ENCODE measurements at regions not wholly inside any gene's neighbourhood (a gene's known extent, or its start where the extent isn't known, plus 50 kb on each side); places are given as distances from the start of the nearest gene placed in this dataset.
"Not testable (repeated sequence)": the region's sequence is repeated elsewhere in the genome, so short reads cannot be mapped to it uniquely, and the experiment has no call there.

DNA sequence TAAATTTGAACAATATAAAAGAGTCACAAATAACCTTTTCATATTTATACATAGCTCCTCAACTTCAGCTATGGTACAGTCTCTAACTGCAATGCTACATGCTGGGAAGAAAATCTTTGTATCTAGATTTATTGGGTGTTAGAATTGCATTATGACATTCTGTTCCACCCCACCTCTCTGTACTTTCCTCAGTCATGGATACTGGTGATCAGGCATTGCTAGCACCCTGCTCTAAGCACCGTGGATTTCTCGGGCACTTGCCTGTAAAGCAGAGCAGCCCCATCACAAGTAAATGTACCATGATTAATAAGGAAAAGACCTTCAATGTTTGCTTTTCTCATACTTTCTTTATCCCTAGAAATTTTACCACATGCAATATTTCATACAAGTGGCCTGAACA is 1028.9 kb upstream of the INTU start:
- DNase-seq, result no peak

DNA sequence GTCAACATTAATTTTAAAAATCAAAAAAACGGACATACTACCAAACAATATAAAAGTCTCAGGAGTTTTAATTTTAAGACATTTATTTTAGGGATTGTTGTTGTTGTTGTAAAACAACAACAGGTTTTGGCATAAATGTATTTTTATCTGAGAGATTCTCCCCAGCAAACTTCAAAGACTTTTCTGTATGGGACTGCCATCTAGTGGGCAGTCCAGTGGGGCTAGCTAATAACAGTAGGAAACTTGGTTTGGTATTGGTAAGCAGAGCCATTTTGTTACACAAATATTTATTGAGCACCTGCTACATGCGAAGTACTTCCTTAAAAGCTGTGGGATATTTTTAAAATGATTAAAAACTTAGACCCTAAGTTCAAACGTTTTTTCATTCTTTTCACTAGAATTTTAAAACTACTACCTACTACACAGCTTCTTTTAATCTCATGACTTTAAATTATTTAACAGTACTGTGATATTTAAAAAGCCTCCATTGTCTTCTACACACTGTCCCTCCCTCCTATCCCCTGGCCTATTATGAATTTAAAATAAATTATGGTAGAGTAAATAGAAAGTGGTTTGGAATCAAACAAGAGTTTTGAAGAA is 1028.4 kb upstream of the INTU start:
- DNase-seq, result no peak

DNA sequence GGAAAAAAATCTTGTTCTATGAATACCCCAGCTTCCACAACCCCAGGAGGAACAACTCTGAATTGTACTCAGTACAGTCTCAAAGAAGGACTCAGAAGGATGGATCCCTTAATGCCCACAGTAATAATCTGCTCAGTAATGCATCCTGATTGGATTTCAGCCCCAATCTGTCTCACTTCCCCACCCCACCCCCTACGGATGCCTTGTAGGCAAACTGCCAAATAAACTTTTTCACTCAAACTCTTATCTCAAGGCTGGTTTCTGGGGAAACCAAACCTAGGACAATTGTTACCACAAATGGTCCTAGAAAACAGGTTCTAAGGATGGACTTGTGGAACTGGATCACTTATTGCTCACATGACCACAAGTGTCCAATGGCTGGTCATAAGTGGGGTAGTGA is 1021.8 kb upstream of the INTU start:
- DNase-seq, result no peak

DNA sequence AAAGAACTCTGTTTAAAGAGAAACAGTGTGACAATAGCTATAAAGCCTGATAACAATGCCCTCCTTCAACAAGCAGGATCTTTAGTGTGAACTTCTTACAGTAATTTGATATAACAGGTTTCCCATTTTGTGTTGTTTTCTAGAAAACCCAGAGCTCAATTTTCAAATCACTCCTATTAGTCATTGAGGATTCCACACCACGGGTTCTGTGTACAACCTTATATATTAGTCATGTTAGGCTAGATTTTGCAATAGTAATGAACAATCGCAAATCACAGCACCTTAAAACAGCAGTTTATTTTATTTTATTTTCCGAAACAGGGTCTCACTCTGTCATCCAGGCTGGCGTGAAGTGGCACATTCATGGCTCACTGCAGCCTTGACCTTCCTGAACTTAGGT is 1020.9 kb upstream of the INTU start:
- DNase-seq, result no peak

DNA sequence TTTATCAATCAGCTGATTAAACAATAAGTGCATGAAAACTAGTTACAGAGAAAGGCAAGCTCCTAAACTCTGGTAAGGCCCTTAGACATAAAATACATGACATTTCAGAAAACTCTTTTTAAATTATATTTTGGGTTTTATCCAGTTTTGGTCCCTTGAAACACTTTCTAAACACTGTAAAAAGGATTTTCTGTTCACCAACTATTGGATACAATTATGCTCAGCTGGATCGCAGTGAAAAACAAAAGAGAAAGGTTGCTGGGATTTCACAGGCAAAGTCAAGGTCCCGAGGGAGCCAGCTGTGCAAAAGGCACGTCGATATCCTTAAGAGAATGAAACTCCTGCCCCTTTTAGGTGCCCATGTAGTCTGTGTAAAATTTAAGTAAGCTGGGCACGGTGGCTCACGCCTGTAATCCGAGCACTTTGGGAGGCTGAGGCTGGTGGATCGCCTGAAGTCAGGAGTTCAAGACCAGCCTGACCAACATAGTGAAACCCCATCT is 1018.4 kb upstream of the INTU start:
- no peak for DNase-seq

DNA sequence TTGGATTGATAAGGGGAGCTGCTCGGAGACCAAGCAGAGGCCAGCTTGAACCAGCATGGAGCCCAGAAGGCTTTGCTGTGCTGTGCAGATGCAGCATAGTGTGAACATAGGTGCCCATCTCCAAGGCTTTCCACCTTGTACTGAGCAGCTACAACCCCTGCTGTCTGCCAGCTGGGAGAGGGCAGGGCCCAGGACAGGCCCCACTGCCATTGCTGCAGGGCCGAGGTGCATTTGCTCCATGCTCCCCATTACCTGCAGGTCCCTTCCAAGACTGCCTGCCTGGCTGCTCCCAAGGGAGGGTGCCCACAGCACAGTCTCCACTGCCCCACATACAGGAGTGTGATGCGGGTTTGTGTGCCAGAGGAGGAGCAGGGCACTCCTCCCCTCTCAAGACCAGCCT is 1016.0 kb upstream of the INTU start:
- no peak for DNase-seq

DNA sequence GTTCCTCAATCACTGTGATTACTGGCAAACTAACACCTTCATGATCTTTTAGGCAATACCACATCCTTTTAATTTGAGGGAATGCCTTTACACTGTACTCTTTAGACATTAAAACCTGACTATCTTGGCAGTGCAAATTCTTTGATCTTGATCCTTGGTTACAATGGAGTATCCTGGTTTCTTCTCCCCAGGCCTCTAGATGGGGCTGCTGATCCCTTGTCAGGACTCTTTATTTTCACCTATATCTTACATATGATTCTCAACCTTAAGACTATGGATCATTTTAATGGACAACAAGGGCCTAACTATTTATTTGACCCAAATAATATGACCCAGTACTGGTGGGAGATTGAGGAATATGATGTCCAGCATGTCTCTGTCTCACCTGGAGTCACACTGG is 1005.5 kb upstream of the INTU start:
- no peak for DNase-seq

DNA sequence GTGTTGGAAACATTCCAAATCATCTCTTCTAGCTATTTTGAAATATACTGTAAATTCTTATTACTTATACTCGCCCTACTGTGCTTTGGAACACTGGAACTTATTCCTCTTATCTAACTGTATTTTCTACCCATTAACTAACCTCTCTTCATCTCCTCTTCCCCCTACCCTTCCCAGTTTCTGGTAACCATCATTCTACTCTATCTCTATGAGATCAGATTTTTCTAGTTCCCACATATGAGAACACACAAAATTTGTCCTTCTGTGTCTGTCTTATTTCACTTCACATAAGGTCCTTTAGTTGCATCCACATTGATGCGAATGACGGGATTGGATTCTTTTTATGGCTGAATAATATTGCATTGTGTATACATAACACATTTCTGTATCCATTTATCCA is 1003.8 kb upstream of the INTU start:
- no peak for DNase-seq

DNA sequence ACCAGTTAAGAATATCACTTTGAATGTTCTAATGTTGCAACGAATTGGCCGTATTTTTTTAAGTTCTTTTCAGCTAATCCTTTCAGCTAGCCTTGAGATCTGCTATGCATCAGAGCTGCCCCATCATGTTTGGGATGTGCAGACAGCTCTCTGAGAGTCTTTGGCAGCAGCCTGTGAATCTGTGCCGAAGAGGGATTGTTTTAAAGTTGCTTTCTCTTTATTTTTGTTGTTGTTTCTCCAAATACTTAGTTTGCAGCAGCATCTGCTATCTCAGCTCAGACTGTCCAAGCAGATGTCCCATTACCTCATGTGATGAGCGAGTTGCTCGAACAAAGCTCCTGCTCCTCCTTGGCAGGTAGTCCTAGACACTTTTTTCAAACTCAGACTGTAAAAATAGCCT is 1002.5 kb upstream of the INTU start:
- DNase-seq, result no peak

DNA sequence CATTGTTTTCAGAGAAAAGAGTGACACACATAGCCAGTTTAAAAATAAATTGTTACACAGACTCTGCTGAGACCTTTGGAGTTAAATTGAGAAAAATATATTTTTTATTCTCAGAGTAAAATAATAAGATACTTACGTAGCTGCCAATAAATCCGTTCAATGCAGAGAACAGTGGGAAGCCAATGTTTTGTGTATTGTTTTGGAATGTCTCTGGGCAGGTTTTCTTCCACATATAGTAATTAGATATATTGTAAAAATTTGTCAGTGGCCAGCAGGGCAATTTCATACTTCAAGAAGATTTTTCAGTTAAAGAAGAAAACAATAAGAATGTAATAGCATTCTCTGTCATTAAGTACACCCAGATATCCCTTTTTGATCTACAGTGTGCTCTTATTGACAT is 999.5 kb upstream of the INTU start:
- DNase-seq, result no peak

DNA sequence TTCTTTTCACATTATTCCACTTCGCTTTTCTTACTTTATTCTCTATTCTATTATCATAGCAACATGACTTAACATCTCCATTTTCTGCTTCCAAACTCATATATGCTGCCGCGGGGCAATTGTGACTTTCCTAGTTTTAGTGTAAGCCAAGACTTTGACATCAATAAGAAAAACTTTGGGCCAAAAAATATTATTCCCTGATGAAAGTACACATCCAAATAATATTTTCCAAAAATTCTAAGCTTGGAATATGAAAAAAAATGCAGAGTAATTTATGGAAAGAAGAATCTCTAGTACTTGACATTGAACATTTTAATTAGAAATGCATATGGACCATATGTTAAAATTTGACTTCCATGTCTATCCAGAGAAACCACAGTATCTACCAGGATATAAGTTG is 995.1 kb upstream of the INTU start:
- no peak for DNase-seq

DNA sequence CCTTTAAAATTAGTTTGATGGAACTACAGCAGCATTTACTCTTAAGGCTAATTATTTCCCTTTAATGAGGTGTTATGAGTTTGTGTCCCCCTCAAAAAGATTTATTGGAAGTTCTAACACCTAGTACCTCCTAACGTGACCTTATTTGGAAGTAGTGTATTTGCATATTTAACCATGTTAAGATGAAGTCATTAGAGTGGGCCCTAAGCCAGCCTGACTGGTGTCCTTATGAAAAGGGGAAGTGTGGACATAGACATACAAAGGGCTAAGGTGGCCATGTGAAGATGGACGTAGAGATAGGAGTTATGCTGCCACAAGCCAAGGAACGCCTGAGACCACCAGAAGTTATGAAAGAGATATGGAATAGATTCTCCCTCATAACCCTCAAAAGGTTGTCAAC is 985.4 kb upstream of the INTU start:
- DNase-seq, result no peak

DNA sequence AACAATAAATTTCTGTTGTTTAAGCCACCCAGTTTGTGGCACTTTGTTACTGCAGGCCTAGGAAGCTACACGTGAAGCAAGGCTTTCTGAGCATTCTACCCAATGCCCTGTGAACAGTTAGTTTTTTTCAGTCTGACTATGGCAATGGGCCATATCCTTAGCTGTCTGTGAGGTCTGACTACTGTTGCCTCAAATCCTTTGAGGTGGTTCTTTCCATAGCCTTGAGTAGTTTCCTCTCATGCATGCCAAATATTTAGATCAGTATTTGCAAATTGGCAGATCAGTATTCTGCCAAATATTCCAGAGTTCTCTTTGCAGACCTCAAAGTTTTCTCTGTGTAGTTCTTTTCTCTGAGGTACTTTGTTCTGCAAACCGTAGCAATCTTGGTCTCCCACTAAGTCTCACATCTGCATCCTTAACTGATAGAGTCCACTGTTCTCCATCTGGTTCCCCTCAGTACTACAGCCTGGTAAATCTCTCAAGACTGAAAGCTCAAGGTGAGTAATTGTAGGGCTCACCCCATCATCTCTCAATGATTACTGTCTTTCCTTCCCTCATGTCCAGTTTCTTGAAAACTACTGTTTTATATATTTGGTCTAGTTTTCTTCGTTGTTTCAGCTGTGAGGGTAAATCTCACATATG is 984.9 kb upstream of the INTU start:
- no peak for DNase-seq

DNA sequence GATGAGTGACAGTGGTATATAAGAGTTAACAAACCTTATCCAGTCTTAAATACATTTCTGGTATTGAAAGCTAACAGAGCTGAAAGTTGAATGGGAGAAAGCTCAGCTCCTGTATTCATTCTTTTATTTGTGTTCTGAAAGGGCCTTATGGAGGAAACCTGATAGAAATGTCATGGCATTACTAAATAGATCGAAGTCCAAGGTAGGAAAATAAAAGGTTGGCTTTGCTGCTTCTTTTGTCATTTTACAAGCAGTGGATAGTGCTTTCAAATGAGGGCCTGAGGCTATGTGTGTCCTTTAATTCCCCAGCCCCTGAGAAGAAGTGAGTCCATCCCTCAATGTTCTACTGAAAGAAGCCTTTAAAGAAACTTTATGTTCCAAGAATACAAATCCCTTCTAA is 974.3 kb upstream of the INTU start:
- DNase-seq, result no peak

DNA sequence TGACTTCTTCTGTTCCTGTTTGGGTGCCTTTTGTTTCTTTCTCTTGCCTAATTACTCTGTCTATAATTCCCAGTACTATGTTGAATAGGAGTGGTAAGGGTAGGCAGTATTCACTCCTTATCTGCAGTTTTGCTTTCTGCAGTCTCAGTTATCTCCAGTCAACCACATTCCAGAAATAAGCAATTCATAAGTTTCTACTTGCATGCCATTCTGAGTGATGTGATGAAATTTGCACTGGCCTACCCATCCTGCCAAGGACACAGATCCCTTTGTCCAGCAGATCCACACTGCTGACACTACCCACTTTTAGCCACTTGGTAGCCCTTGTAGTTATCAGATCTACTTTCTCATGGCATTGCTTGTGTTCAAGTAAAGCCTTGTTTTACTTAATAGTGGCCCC is 971.6 kb upstream of the INTU start:
- DNase-seq, result no peak

DNA sequence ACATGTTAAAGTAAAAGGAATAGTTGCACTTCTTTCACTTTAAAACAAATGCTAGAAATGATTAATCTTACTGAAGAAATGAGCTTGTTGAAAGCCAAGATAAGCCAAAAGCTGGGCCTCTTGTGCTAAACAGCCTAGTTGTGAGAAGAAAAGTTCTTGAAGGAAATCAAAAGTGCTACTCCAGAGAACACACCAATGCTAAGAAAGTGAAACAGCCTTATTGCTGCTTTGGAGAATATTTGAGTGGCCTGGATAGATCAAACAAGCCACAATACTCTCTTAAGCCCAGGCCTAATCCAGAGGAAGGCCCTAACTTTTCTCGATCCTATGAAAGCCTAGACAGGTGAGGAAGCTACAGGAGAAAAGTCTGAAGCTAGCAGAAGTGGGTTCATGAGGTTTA is 967.9 kb upstream of the INTU start:
- DNase-seq, result no peak

DNA sequence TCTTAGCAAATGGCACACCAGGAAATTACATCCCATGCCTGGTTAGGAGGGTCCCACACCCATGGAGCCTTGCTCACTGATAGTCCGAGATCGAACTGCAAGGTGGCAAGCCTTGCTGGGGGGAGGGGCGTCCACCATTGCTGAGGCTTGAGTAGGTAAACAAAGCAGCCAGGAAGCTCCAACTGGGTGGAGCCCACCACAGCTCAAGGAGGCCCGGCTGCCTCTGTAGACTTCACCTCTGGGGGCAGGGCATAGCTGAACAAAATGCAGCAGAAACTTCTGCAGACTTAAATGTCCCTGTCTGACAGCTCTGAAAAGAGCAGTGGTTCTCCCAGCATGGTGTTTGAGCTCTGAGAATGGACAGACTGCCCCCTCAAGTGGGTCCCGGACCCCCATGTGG is 962.7 kb upstream of the INTU start:
- DNase-seq, result not testable (repeated sequence)

DNA sequence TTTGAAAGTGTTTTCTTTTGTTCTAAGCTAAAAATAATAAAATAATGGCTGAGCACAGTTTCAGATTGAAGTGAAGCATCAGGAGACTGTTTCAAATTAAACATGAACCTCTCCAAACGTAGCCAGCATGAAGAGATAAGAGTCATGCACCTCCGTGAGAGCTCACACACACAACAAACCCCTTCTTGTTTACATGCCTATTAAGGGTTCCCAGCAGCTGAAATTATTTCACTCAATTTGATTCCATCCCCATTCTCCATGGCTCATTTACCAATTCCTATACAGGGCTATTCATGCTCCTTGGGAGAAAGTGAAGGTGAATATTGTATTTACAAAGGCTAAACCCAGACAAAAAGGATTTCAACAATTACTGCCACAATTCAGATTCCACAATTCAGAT is 954.1 kb upstream of the INTU start:
- no peak for DNase-seq

DNA sequence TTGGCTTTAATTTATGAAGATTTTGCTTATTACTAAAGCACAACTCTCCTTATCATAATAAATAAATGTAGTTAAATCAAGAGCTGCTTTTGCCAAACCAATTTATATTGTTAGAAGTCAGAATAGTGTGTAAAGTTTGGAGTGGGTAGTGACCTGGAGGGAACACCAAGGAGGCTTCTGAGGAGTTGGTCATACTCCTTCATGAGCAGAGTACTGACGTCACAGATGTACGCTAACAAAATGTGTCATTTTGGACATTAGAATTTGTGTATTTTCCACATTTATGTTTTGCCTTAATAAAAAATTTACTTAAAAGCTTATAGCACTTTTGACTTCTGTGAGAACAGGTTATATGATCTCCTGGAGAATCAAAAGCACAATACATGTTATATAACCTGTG is 953.5 kb upstream of the INTU start:
- DNase-seq, result no peak

DNA sequence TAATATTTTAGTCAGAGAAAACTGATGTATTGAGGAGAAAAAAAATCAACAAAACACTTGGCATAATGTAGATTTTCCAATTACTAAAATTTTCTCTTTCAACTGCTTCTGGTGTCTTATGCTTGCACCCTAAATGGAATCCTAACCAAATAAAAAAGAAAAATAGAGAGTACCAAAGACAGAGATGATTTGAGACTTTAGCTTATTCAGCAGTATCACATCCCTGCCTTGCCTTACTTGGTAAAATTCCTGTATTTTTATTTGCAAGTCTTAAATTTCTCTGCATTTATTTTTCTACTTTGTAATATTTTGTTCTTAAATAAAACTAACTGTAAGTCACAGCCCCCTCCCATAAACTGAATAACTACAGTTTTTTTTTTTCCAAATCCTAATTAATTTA is 950.5 kb upstream of the INTU start:
- DNase-seq, result no peak

DNA sequence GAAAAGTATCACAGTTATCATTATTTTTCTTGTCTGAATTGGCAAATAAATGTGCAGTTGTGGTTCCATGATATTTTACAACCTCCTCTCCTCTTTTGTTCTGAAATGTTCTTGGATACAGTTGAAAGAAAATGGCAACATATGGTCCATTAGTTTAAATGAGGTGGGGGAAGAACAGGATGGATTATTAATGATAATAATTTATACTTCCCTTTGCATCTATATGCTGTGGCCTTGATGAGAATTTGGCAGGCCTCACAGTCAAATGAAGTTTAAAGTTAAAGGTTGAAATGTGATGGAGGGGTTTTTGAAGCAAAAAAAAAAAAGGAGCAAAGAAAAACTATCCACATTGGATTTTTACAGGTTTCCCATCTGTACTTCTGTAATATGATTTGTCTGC is 946.3 kb upstream of the INTU start:
- DNase-seq, result no peak

DNA sequence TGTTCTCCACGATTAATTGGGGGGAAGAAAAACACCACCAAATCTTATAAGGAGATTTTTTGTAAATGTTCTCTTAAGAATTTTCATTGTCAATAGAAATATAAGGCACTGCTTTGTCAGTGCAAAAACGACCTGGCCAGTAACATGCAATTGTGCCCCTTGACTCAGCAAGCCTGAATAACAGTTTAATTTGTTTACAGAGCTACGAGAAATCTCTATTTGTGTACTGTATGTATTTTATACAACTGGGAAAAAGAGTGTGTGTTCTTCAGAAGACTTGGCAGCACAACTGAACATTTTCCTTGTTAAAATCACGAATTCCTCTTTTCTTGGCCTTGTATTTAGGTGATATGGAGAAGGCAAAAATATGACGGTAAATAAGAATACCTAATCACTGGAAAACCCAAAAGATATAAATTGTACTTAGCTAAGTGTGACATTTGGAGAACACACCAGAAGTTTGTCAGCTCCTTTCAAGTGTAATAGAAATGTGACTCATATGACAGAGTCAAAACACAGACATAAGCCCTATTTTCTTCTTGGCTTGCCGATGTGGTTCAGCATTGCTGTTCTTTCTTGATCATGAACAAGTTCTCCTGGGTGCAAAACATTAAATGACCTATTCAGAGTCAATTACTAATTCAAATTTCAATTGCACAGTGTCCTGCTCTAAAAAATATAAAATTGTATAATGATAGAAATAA is 945.0 kb upstream of the INTU start:
- no peak for DNase-seq

DNA sequence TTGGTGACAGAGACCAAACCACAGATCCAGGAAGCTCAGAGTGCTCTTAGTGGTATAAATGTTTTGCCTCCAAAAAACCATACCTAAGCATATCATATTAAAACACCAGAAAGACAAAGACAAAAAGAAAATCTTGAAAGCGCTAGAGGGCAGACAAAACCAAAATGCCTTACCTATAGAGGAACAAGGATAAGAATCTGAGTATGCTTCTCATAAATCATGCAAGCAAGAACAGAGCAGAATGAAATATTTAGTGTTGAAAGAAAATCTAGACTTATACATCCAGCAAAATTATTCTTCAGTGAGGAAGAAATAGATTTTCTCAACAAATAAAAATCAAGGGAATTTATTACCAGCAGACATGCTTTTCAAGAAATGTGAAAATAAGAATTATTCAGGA is 941.0 kb upstream of the INTU start:
- DNase-seq, result no peak

DNA sequence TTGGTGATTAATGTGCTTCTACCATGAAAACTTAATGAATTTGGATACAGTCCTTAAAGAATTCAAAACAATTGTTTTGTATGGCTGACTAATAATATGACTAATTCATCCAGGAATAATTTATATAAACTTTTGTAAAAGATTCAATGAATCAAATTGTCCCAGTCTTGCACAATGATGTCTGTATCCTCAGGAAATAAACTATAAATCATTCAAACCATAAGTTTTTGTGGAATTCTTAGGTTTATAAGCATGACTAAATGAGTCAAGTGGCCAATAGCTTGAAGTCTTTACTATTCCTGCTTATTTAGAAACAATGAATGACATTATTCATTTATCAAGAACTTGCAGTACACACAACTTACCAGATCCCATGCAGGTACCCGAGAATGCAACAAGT is 935.0 kb upstream of the INTU start:
- no peak for DNase-seq

Measured in occipital lobe (tissue), 1 donor.